ENCODE measurements at regions not wholly inside any gene's neighbourhood (a gene's known extent, or its start where the extent isn't known, plus 50 kb on each side); places are given as distances from the start of the nearest gene placed in this dataset.
A peak's percentile ranks its signal among the peaks of the same experiment; 100 is the strongest.

DNA sequence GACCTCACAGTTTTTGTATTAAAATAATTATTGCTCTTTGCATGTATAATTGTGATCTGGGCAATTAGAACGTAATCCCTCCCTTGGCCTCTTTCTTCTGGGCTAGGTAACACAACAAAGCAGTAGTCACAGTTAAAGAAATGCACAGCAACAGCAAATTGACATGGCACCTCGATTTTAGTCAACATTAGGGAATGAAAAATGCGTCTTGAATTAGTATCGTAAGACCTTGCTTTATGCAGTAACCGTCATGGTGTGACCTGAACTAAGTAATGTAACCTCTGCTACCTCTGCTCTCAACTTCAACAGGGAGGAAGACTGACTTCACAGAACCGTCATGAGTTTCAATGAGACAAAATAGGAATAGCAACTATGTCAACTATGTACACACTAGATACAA lies 265.4 kb upstream of the MAF start:
- no peak for DNase-seq (ENCODE audit: low read depth)

DNA sequence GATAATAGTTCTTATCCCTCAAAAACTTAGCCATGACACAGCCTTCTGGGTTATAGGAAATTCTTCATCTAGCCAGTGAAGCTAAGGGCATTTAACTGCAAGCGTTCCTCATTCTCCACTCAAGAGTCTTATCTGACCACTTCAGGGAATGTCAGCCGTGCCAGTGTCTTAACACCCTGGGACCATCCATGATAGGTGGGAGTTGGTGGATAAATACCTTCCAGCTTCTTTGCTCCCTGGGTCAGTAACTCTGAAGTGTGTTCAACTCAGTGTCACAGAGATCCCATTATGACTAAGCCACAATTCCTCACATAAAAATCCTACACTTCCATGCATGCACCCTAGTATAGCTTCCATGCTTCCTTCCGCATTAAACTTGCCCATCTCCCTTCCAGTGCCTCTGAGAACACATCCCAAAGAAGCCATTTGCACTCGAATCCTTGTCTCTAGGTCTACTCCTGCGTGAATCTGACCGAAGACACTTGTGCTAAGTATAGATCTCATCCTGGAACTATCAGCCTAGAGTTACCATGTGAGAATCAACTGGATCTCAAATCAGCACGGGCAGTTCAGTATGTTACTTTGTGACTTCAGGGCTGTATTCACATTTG lies 264.3 kb upstream of the MAF start:
- DNase-seq (ENCODE audit: low read depth) = no peak

DNA sequence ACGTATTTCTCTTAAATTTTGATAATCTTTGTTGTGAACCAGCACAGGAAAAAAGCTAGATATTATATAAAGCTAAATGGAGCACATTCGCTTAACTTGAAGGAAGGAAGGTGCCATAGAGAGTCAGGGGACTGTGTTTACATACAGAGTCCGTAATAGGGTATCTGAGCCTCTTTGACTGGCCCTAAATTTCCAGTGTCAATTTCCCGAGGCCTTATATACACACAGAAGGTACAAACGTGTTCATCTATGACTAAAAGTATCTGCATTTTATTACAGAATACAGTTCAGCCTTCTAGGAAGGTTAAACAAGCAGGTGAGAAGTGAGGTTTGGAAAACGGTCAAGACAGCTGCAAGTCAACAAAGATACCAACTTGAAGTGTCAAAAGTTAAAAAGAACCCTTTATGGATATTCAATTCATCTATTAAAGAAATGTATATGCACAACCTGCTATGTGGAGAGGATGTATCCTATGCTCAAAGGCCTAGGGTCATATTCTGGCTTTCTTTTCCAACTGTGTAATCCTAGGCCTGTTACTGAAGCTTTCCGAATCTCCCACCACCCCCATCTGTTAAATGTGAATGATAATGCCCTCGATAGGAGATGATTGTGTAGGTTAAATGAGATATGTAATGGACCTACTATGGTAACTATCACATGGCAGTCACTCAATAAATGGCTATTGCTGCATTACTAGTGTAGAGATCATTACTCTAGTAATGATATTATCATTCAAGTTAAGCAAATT lies 263.7 kb upstream of the MAF start:
- DNase-seq (ENCODE audit: low read depth) = no peak

DNA sequence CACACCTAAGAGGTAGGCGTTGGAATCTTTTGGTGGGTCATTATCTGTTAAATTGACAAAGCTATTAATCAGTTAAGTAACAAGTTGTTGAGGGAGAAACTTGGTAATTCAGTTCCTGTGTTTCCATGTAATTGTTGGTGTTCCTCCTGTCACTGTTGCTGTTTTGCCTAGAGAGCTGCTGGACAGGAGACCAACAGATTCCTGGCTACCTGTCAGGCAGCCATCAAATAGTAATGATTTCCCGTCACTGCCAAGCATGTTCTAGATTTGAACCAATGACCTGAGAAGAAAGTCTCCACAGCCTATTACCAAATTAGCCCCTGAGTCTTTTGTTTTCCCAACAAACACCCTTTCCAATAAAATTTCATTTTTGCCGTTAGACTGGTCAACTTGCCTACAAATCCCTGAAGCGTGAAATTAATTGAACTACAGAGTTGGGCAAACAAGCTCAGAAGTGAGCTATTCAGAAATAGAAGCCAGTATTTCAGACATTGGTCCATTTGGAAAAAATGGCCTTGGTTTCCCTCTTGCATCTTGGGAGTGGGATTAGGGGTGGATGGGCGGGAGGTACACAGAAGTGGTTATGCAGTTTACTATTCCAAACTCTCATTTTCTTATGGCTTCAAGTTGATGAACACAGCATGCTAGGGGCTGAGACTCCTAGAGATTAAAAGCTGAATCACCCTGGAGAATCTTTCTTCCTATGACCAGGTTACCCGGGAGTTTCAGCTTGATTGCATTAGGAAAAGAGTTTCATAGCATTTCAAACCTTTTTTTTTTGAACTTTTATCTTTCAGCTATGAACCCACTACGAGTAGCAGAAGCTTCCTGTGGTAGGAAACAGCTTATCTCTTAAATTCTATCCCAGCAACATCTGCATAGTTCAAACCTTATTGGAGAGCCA lies 262.8 kb upstream of the MAF start:
- no peak for DNase-seq (ENCODE audit: low read depth)

DNA sequence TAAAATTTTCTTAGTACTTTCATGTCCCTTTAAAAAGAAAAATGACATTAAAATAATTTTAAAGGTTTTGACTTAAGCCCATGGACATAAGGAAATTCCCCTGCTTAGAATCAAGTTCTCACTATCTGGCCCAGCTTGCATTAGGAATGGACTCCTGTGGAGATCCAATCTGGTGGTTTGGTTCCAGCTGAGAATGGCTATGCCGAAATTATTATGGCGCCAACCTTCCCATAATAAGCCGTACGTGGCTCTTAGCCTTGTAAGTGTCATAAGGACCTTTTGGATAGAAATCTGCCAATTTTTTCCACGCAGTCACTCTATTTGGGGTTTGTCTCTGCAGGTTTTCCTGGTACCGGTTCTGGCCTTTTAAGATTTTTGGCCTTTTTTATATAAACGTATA lies 262.1 kb upstream of the MAF start:
- DNase-seq (ENCODE audit: low read depth) = no peak

DNA sequence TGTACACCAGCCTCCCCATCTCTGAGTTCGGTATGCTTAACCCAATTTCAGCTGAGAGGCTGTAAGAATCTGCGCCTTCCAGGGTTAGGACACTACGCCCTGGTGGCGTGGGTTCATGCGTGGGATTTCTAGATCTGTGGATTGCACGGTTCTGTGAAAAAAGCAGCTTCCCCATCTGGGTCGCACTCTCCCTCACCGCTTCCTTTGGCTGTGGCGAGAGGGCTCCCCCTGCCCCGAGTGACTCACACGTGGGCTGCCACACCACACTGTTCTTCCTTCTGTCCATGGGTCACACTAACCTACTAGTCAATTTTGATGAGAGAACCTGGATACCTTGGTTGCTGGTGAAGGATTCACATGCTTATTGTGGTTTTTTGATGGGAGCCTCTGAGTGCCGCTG lies 256.0 kb upstream of the MAF start:
- DNase-seq (ENCODE audit: low read depth) = no peak

DNA sequence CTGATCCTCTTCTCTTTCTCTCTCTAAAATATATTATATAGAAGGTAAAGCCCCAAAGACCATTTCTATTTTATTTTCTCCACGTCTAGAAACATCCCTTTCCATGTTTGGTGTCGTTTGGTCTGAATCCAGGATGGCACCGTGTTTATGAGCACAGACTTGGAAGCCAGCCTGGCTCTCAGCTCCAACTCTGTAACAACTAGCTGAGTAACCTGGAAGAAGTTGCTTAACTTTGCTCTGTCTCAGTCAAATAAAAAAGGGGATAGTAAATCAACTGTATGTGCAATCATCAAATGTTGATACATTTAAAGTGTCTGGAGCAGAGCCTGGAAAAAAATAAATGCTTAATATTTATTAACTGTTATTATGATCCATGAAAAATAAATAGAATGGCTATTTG lies 249.8 kb upstream of the MAF start:
- DNase-seq (ENCODE audit: low read depth) = no peak

DNA sequence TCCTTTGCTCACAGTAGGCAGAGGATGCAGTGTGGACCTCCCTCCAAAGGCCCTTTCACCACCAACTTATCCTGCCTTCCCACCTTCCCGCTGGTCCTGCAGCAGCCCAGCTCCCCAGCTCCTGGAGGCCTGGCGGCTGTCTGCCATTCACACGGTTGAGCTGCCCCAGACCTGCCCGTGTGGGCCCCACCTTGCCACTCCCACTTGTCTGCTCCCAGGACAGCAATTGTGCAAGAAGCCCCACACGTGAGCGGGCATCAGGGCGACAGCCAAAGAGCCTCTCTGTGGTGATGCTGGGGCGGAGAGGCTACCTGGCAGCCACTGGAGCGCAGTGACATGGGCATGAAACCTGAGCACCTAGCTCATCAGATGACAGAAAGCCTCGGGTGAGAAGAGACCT lies 248.6 kb upstream of the MAF start:
- DNase-seq (ENCODE audit: low read depth) = no peak

DNA sequence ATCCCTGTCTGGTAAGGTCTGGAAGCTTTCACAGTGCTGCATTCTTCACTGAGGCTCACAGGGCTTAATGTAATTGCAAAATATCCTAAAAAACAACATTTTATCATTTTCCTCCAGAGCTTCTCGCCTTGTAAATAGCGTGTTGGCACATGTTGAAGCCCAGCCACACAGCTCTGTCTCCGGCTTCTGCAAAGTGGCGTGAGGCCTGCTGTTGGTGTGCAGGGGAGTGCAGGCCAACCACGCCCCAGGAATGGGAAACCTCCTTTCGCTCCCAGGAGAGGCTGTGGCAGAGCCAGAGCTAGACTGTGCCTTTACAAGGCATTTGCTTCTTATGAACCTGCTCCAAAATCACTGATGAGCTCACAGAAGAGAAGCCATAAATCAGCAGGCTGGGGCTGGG lies 248.2 kb upstream of the MAF start:
- DNase-seq (ENCODE audit: low read depth) = no peak

DNA sequence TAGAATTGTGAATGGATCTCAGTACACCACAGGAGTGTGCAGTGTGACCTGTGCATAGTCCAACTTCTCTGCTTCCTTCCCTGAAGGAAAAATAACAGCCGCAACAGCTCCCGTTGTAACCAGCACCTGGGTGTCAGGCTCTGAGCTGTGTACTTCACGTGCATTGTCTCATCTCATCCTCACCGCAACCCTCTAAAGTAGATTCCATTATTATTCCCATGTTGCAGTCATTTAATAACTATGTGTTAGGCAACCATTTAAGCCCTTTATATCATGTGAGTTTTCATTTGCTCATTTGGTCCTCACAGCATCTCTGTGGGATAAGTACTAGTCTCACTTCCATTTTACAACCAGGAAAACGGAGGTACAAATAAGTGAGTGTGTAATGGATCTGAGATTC lies 247.0 kb upstream of the MAF start:
- DNase-seq (ENCODE audit: low read depth) = no peak

DNA sequence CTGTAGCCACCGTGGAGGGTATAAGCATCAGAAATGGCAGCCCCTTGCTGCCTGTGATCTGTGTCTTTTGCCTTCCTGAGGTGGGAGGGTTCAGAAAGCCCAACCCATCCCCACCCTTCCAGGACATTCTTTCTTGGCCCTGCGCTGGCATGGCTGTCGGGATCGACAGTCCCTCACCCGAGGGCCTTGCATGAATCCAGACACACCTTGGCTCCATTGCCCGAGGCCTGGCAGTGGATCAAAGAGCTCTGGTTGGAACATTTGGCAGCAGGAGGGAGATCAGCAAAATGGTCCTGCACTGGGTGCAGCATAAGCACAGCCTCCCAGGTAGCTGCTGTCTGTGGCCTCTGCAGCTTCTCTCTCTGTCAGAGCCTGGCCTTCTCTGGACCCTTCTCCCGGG lies 246.6 kb upstream of the MAF start:
- DNase-seq (ENCODE audit: low read depth) = no peak

DNA sequence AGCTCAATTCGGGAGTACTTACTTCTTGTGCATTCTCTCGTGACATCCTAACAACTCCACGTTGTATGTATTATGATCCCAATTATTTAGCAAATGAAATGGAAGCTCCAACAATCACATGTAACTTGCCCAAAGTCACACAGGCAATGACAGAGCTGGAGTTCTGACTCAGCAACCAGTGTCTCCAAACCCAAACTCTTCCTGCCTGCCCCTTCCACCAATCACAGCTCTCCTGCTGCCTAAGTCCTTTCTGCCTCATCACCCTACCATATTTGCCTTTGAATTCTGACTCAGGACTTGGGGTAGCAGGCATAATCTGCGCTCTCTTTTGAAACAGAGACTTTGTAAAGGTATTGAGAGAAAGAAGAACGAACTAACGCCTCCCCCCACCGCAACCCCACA lies 245.2 kb upstream of the MAF start:
- DNase-seq (ENCODE audit: low read depth) = peak; percentile 48

DNA sequence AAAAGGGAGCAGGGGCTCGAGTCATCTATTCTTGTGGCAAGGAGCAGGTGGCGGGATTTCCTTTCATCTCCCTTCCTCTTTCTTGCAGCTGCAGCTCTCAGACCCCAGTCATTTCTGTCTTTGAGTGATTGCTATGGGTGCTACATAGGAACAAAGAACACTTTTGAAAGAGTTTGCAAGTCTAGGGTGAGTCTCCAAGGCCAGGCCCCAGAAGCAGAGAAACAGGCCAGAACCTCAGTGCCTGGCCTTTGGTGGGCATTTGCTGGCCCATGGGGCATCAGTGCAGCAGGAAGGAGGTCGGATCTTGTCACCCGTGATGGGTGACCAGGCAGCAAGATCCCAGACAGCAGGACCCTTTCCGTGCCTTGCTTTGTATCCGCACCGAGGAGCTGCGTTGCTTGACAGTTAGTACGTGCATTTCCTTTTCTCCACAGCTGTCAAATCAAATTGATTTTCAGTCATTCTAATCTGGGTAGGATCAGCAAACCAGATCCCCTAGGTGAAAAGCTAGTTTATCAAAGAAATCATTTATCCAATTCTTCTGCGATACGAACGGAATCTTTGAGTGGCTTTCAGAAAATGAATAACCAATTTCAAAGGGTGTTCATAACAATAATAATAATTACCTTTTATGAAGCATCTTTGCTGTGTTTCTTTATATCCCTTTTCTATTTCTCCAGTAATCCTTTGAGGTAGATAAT lies 244.6 kb upstream of the MAF start:
- DNase-seq (ENCODE audit: low read depth) = no peak

DNA sequence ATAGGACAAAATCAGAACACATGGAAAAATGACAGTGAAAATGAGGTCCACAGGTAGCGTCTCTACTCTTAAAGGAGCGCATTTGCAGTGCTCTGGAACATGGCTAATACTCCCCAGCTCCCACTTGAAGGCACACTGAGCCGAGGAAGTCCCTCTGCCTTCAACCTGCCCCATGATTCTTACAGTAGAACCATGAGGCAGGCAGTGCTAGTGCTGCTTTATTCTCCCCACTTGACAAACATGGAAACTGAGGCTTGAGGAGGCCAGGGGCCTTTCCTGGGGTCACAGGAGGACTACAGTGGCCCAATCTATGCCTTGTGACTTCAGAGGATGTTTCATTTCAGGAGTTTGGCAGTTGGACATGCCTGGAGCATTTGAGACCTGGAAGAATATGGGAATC lies 244.1 kb upstream of the MAF start:
- DNase-seq (ENCODE audit: low read depth) = no peak

DNA sequence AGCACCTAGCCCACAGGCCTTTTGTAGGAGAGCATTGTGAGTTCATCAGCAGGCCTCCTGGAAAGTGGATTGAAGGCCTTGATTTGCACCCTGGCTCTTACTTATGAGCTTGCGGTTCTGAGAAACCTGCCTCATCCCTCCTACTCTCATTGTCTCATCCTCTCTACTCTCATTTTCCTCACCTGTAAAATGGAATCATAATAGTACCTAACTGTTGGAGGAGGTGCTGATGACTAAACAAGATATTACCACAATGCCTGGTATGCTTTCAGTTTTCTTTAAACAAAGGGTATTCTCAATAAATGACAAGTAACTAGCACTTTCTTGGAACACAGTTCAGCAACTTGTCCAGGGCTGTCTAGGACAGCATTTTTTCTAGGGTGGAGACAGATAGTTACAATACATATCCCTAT lies 243.1 kb upstream of the MAF start:
- DNase-seq (ENCODE audit: low read depth) = no peak

DNA sequence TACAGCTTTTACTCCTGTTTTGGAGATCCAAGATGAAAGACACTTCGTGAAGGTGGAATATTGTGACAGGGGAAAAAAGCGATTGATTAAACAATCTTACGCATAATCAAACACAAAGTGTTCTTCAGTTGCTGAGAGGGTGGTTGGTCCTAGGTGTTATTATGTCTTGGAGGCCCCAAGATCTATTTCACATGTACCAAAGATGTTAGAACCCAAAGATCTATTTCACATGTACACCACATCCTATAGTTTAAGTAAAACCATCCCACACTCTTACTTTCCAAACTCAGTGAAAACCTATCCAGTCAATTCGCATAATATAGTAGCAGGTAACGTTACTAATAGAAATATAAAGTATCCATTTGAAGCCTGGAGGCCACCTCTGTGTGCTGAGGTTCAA lies 242.6 kb upstream of the MAF start:
- DNase-seq (ENCODE audit: low read depth) = no peak

DNA sequence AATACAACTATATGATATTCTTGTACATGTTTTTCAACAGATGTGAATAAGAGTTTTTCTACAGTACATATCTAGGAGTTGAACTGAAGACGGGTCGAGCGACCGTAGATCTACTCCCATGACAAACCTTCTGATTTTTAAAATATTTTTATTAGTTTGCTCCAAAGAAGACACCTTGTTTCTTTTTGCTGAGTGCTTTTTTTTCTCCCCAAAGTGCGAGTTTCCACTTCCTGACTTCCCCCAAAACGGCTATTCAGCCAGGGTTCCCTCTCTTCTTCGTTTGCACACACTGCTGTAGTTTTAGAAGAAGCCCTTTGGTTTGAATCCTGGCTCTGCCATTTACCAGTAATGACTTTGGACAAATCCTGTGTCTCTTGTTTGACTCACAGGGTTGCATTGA lies 241.7 kb upstream of the MAF start:
- no peak for DNase-seq (ENCODE audit: low read depth)

DNA sequence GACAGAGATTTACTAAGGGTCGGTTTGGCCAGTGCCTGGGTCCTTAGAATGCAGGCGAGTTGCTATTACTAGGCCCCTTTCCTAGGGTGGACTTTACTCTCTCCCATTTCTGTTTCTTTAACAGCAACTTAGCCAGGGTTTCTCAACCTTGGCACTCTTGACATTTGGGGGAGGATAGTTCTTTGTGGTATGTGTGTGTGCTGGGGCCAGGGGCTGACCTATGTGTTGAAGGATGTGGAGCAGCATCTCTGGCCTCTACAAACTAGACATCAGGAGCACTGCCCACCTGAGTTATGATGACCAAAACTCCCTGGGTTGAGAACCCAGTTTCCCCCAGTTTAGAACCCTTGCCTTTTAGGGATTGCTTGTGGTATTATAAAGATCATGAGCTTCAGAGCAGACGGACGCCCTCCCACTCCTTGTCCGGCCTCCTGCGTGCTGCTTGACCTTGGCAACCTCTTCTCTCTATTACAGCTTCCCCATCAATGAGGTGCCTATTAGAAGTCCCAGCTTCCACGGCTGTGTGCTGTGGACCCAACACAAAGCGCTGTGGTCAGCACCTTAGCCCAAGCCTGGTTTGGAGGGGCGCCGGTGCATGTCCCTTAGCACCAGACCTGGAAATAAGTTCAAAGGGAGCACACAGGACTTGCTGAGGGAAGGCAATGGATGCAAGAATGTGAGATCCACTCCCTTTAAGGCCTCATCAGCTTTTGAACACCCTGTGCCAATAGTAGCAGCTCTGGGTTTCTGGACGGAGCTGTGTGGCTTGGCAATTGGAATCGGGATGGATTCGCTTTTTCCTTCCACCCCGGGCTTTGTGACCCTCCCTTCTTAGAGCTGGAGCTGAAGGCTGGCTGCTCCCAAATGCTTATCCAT lies 239.2 kb upstream of the MAF start:
- no peak for DNase-seq (ENCODE audit: low read depth)

DNA sequence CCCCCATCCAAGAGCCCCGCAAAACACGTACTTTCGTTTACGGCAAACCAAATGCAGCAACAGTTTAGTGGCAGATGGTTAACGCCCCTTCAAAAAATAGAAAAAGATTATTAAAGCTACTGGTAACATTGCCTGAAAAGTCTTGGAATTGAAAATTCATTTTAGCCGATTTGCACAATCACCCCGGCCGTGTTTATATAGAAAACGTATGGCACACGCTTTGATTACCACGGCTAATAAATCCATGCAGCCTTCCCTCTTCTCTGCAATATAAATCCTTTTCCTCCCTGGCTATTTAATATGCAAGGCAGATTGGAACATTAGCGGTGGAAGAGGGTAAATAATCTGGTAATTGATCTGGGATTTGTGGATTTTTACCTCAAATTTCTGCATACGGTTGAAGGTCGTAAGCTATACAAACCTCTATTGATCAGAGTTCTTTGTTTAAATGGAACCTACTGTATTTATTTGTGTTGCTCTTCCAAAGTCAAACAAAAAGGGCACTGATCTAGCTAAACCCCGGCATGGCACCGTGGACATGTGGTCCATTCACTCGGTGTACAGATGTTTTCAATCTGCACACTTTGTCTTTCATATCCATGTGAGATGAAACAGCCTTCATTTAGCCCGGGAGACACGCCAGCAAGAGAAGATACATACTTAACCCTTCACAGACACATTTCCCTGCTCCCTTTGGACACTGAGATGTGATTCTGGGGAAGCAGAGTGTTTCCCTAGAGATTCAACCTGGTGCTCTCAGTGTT lies 238.1 kb upstream of the MAF start:
- DNase-seq (ENCODE audit: low read depth) = no peak

DNA sequence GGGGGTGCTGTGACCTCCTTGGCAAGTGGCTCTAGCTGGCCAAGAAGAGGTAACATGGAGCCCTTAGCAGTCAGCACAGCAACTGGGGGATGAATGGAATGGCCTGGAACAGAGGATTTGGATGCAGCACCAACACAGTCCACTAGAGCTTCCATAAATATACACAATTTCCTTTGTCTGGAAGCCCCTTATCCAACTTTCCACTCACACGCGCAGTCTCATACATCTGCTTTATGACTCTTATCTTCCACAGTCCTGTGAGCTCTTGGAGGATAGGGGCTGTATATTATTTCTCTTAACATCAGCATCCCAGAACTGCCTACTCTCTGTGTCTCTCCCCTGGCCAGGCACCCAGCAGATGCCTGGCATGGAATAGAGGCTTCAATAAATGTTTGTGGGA lies 235.6 kb upstream of the MAF start:
- no peak for DNase-seq (ENCODE audit: low read depth)

DNA sequence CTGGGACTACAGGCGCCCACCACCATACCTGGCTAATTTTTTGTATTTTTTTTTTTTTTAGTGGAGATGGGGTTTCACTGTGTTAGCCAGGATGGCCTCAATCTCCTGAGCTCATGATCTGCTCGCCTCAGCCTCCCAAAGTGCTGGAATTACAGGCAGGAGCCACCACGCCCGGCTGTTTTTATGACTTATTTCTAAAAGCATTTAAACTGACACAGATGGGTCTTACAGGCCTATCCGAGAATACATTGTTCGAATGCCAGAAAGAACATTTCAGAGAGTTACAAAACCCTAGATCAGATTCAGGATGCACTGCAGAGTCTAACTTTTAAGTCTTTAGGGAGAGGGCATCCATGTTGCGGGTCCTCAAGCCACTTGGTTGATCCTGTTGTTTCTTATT lies 234.7 kb upstream of the MAF start:
- DNase-seq (ENCODE audit: low read depth) = no peak

Data from Daoy (cell line).